Endothelial cell of umbilical vein (primary cell): ENCODE measurements at regions not wholly inside any gene's neighbourhood (a gene's known extent, or its start where the extent isn't known, plus 50 kb on each side); places are given as distances from the start of the nearest gene placed in this dataset.

Experiments
- BruUV-seq: library from RNA; stranded (reverse); fragments of 400-500 nt; replicated peaks from 2 replicates; lab custom pipeline; 2021; lab: Mats Ljungman, UMichigan
- CTCF ChIA-PET: fragments of 300-600, 350-600 bp; sonication (Branson Sonifier 250); formaldehyde crosslinking; loops from one replicate; lab custom pipeline; 2021; ENCODE audit warnings: antibody characterized with exemption, inconsistent platforms; lab: Charles Lee
- POLR2A ChIA-PET: fragments of 300-600, 350-600 bp; sonication (Branson Sonifier 250); formaldehyde crosslinking; loops from one replicate; lab custom pipeline; 2021; ENCODE audit warnings: antibody characterized with exemption, inconsistent platforms; lab: Charles Lee
- DNase-seq: peaks from one replicate; pipeline ENCODE4 v3.0.0-alpha.2; 2011; ENCODE audit warnings: low read depth, low spot score
- FAIRE-seq: peaks from 2 replicates; lab custom pipeline; 2011; peaks lifted over from hg19 to GRCh38; lab: Jason Lieb, UNC
- H2AFZ ChIP-seq: 2 replicates; pipeline ENCODE4 v1.6.0; 2012; ENCODE audit warnings: low read depth, low read length, control low read depth, inconsistent platforms
- H3K27ac ChIP-seq: 2 replicates; pipeline ENCODE4 v1.5.1; 2011; ENCODE audit warnings: low read depth, mild to moderate bottlenecking, control low read depth, low read length, moderate library complexity; ENCODE audit not compliant: insufficient read depth
- H3K27me3 ChIP-seq, 2 experiments: 2 replicates each; pipeline versions ENCODE4 v1.6.0 to v1.6.1; 2011; ENCODE audit warnings: low read length in 2 of 2, mixed read lengths in 1 of 2; ENCODE audit not compliant: control insufficient read depth in 2 of 2, insufficient read depth in 2 of 2
- H3K36me3 ChIP-seq, 2 experiments: 2 replicates in 1 of 2; 3 replicates in 1 of 2; pipeline ENCODE4 v1.5.1; 2011; ENCODE audit warnings: low read length in 2 of 2, mild to moderate bottlenecking in 1 of 2, moderate library complexity in 1 of 2; ENCODE audit not compliant: control insufficient read depth in 2 of 2, insufficient read depth in 2 of 2; ENCODE audit errors: extremely low read depth in 1 of 2
- H3K4me1 ChIP-seq: 3 replicates; pipeline ENCODE4 v1.5.1; 2011; ENCODE audit warnings: mild to moderate bottlenecking, low read length; ENCODE audit not compliant: control insufficient read depth, insufficient read depth; ENCODE audit errors: extremely low read depth
- H3K4me2 ChIP-seq: 2 replicates; pipeline ENCODE4 v1.6.1; 2011; ENCODE audit warnings: low read length, control low read depth, mixed read lengths; ENCODE audit not compliant: insufficient read depth
- H3K4me3 ChIP-seq, 3 experiments: fragments of 200-600 bp in 1 of 3; sonication (generic), shearing (Covaris generic) in 1 of 3; replicated peaks in 1 of 3; 2 replicates each; pipeline ENCODE4 v1.5.1; 2011 to 2016; ENCODE audit warnings: control low read depth in 3 of 3, low read length in 3 of 3, mild to moderate bottlenecking in 2 of 3, inconsistent platforms in 1 of 3, low read depth in 1 of 3, moderate library complexity in 1 of 3; ENCODE audit not compliant: insufficient read depth in 1 of 3
- H3K79me2 ChIP-seq: 2 replicates; pipeline ENCODE4 v1.6.0; 2012; ENCODE audit warnings: low read length, inconsistent platforms; ENCODE audit not compliant: control insufficient read depth, insufficient read depth
- H3K9ac ChIP-seq: replicated peaks from 2 replicates; pipeline ENCODE3; 2011; ENCODE audit warnings: low read length, control low read depth; ENCODE audit not compliant: insufficient read depth; ENCODE audit errors: extremely low read depth
- H3K9me1 ChIP-seq: replicated peaks from 3 replicates; pipeline ENCODE4 v1.6.0; 2011; ENCODE audit warnings: mild to moderate bottlenecking, low read length; ENCODE audit not compliant: control insufficient read depth, insufficient read depth; ENCODE audit errors: extremely low read depth
- H3K9me3 ChIP-seq: replicated peaks from 2 replicates; pipeline ENCODE4 v1.5.1; 2012; ENCODE audit warnings: low read length, inconsistent platforms; ENCODE audit not compliant: control insufficient read depth, insufficient read depth
- H4K20me1 ChIP-seq: replicated peaks from 2 replicates; pipeline ENCODE3; 2011; ENCODE audit warnings: mild to moderate bottlenecking, low read length; ENCODE audit not compliant: control insufficient read depth, insufficient read depth; ENCODE audit errors: extremely low read depth
- EZH2 ChIP-seq: IDR thresholded peaks from 2 replicates; pipeline ENCODE4 v1.6.1; 2012; ENCODE audit warnings: borderline replicate concordance, low read depth, mild to moderate bottlenecking, moderate library complexity, low read length, inconsistent platforms; ENCODE audit not compliant: severe bottlenecking
- FOS ChIP-seq: IDR thresholded peaks from 2 replicates; pipeline ENCODE4 v1.6.1; 2011; ENCODE audit warnings: mild to moderate bottlenecking, low read length, moderate library complexity, borderline replicate concordance; ENCODE audit not compliant: insufficient read depth
- MAX ChIP-seq: IDR thresholded peaks from 2 replicates; pipeline ENCODE4 v1.6.1; 2011; ENCODE audit not compliant: insufficient read depth, insufficient read length
- MYC ChIP-seq: IDR thresholded peaks from one replicate; pipeline ENCODE4 v1.6.1; 2011; ENCODE audit warnings: mild to moderate bottlenecking, low read depth, low read length
- POLR2A ChIP-seq: IDR thresholded peaks from 2 replicates; pipeline ENCODE4 v1.6.1; 2012; ENCODE audit warnings: low read depth, mild to moderate bottlenecking, control low read depth, low read length
- POLR2AphosphoS5 ChIP-seq: IDR thresholded peaks from 2 replicates; pipeline ENCODE4 v1.6.1; 2012; ENCODE audit warnings: low read depth, mild to moderate bottlenecking, control low read depth, low read length, moderate library complexity; ENCODE audit not compliant: insufficient read depth
- dilution Hi-C: fragments of 300-500 bp; cut with MboI; formaldehyde crosslinking; loops from one replicate; pipeline ENCODE4 v1.15.0; 2019; ENCODE audit warnings: low sequenced_read_pairs; ENCODE audit not compliant: extremely low pct_ligation_motif_present
- intact Hi-C: fragments of 100-400 bp; cut with micrococcal nuclease; formaldehyde crosslinking; loops from one replicate; pipeline ENCODE4 v1.10.0; 2022
- TF ChIP-seq, protein P1 (sequence below), 2 donors: IDR thresholded peaks; 1 replicate in 1 of 2; 2 replicates in 1 of 2; pipeline ENCODE4 v1.5.1; 2011; ENCODE audit warnings: low read length in 2 of 2, mild to moderate bottlenecking in 2 of 2, moderate library complexity in 2 of 2, control low read depth in 1 of 2, inconsistent platforms in 1 of 2, low read depth in 1 of 2; ENCODE audit not compliant: insufficient read depth in 1 of 2; ENCODE audit errors: extremely low read depth in 1 of 2

GRCh38 chr12:61797266-61797665 lies 462.9 kb upstream of the USP15 start:
- Histone ChIP-seq H3K9me3 (no peaks in the 10 kb centered on the region), H3K27me3 (no peaks in the 10 kb centered on the region), H3K4me1 (no peaks in the 10 kb centered on the region), H3K4me2 (no peak overlapping the region), H3K9ac (no peak overlapping the region), H3K79me2 (no peaks in the 10 kb centered on the region), H3K9me1 (no peaks in the 10 kb centered on the region), H4K20me1 (no peaks in the 10 kb centered on the region), H3K4me3 (no peak overlapping the region), H3K27ac (no peak overlapping the region), H3K36me3 (no peaks in the 10 kb centered on the region), H2AFZ (no peak overlapping the region)
- POLR2A ChIA-PET: no interaction called here
- intact Hi-C loops (no loop called here), dilution Hi-C loops (no loop called here)
- no peak for DNase-seq
- no peak for TF ChIP-seq POLR2AphosphoS5
- no peak for TF ChIP-seq EZH2
- TF ChIP-seq POLR2A: no peak
- TF ChIP-seq FOS: no peak
- no peak for TF ChIP-seq MAX
- no peak for TF ChIP-seq MYC
- no peak for FAIRE-seq
- CTCF ChIA-PET: interaction anchor here (1.7 kb wide), 1 partner anchor 14 kb away, joined by 5 read pairs; no protein-coding TSS in a partner anchor
- no TSS peak for BruUV-seq

- dilution Hi-C loops (no loop called here), intact Hi-C loops (no loop called here)
- no peak for TF ChIP-seq EZH2
- TF ChIP-seq, protein P1, sequence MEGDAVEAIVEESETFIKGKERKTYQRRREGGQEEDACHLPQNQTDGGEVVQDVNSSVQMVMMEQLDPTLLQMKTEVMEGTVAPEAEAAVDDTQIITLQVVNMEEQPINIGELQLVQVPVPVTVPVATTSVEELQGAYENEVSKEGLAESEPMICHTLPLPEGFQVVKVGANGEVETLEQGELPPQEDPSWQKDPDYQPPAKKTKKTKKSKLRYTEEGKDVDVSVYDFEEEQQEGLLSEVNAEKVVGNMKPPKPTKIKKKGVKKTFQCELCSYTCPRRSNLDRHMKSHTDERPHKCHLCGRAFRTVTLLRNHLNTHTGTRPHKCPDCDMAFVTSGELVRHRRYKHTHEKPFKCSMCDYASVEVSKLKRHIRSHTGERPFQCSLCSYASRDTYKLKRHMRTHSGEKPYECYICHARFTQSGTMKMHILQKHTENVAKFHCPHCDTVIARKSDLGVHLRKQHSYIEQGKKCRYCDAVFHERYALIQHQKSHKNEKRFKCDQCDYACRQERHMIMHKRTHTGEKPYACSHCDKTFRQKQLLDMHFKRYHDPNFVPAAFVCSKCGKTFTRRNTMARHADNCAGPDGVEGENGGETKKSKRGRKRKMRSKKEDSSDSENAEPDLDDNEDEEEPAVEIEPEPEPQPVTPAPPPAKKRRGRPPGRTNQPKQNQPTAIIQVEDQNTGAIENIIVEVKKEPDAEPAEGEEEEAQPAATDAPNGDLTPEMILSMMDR (IDR thresholded peaks at IDR 0.05; ENCODE audit: extremely low read depth in 1 of 2, insufficient read depth in 1 of 2, low read depth in 1 of 2, low read length in 2 of 2): no peak
- TF ChIP-seq POLR2AphosphoS5: no peak
- H3K27me3 ChIP-seq: no peaks in the 10 kb centered on the region
- CTCF ChIA-PET: no interaction called here
- no peak overlapping the region for H3K9ac ChIP-seq
- peaks cover 1% of the 10 kb centered on the region for H3K9me3 ChIP-seq
- no peak overlapping the region for H3K4me3 ChIP-seq
- no peaks in the 10 kb centered on the region for H3K79me2 ChIP-seq
- H3K4me2 ChIP-seq: no peak overlapping the region
- H2AFZ ChIP-seq: no peak overlapping the region
- POLR2A ChIA-PET: no interaction called here
- no peaks in the 10 kb centered on the region for H3K9me1 ChIP-seq
- H3K4me1 ChIP-seq: no peaks in the 10 kb centered on the region
- no TSS peak for BruUV-seq
- H3K27ac ChIP-seq: no peak overlapping the region
- no peaks in the 10 kb centered on the region for H3K36me3 ChIP-seq
- FAIRE-seq (no peak), DNase-seq (no peak)
- no peaks in the 10 kb centered on the region for H4K20me1 ChIP-seq
Observed at GRCh38 chr12:61798778-61799177, 461.4 kb upstream of the USP15 start.
